ENCODE measurements at regions not wholly inside any gene's neighbourhood (a gene's known extent, or its start where the extent isn't known, plus 50 kb on each side); places are given as distances from the start of the nearest gene placed in this dataset.

GRCh38 chr7:136079478-136079892 lies 102.3 kb upstream of the MTPN start:
- Histone ChIP-seq H3K4me3 (ENCODE audit: insufficient read depth, low read depth, low read length) (no peak overlapping the region), H3K79me2 (ENCODE audit: insufficient read depth, low read length) (no peaks in the 10 kb centered on the region), H4K20me1 (ENCODE audit: insufficient read depth, low read length) (no peaks in the 10 kb centered on the region), H3K9me3 (ENCODE audit: insufficient read depth, low read depth, low read length) (no peaks in the 10 kb centered on the region), H3K27ac (ENCODE audit: low read depth, low read length) (no peak overlapping the region), H3K9ac (ENCODE audit: low read length) (no peak overlapping the region), H3K4me1 (ENCODE audit: insufficient read depth, low read length) (no peaks in the 10 kb centered on the region), H3K36me3 (ENCODE audit: insufficient read depth, low read length) (no peaks in the 10 kb centered on the region), H3K4me2 (ENCODE audit: low read length) (no peak overlapping the region), H3K27me3 (ENCODE audit: insufficient read depth, low read length) (no peaks in the 10 kb centered on the region), H2AFZ (ENCODE audit: low read depth, low read length) (no peak overlapping the region)
- TF ChIP-seq EZH2 (IDR thresholded peaks at IDR 0.05; ENCODE audit: insufficient read depth, low read length) = no peak
- no peak for TF ChIP-seq CTCF (IDR thresholded peaks at IDR 0.05; ENCODE audit: insufficient read depth, low read depth, low read length)
- H3K4me3 Mint-ChIP-seq (ENCODE audit: unreplicated experiment) = no peak overlapping the region
- H3K36me3 Mint-ChIP-seq (ENCODE audit: low read depth, unreplicated experiment) = no peaks in the 10 kb centered on the region
- DNase-seq (ENCODE audit: low read depth) = no peak
- no peaks in the 10 kb centered on the region for H3K9me3 Mint-ChIP-seq (ENCODE audit: unreplicated experiment)
- H3K27me3 Mint-ChIP-seq (ENCODE audit: low read depth, unreplicated experiment) = no peaks in the 10 kb centered on the region
- H3K4me1 Mint-ChIP-seq (ENCODE audit: low read depth, unreplicated experiment) = no peaks in the 10 kb centered on the region
- H3K27ac Mint-ChIP-seq (ENCODE audit: unreplicated experiment) = no peak overlapping the region
- FAIRE-seq = no peak

GRCh38 chr7:136079066-136079465 lies 101.9 kb upstream of the MTPN start:
- H4K20me1 ChIP-seq (ENCODE audit: insufficient read depth, low read length) = no peaks in the 10 kb centered on the region
- H3K27me3 ChIP-seq (ENCODE audit: insufficient read depth, low read length) = no peaks in the 10 kb centered on the region
- TF ChIP-seq CTCF (IDR thresholded peaks at IDR 0.05; ENCODE audit: insufficient read depth, low read depth, low read length) (no peak), EZH2 (IDR thresholded peaks at IDR 0.05; ENCODE audit: insufficient read depth, low read length) (no peak)
- H3K79me2 ChIP-seq (ENCODE audit: insufficient read depth, low read length) = no peaks in the 10 kb centered on the region
- no peaks in the 10 kb centered on the region for H3K4me1 ChIP-seq (ENCODE audit: insufficient read depth, low read length)
- no peak overlapping the region for H3K4me3 ChIP-seq (ENCODE audit: insufficient read depth, low read depth, low read length)
- no peak overlapping the region for H3K4me2 ChIP-seq (ENCODE audit: low read length)
- H3K36me3 ChIP-seq (ENCODE audit: insufficient read depth, low read length) = no peaks in the 10 kb centered on the region
- no peak overlapping the region for H3K9ac ChIP-seq (ENCODE audit: low read length)
- Mint-ChIP-seq H3K4me1 (ENCODE audit: low read depth, unreplicated experiment) (no peaks in the 10 kb centered on the region), H3K27me3 (ENCODE audit: low read depth, unreplicated experiment) (no peaks in the 10 kb centered on the region), H3K36me3 (ENCODE audit: low read depth, unreplicated experiment) (no peaks in the 10 kb centered on the region), H3K9me3 (ENCODE audit: unreplicated experiment) (no peaks in the 10 kb centered on the region), H3K4me3 (ENCODE audit: unreplicated experiment) (no peak overlapping the region), H3K27ac (ENCODE audit: unreplicated experiment) (no peak overlapping the region)
- FAIRE-seq = no peak
- no peaks in the 10 kb centered on the region for H3K9me3 ChIP-seq (ENCODE audit: insufficient read depth, low read depth, low read length)
- no peak for DNase-seq (ENCODE audit: low read depth)
- no peak overlapping the region for H3K27ac ChIP-seq (ENCODE audit: low read depth, low read length)
- no peak overlapping the region for H2AFZ ChIP-seq (ENCODE audit: low read depth, low read length)

GRCh38 chr7:136078630-136079029 lies 101.5 kb upstream of the MTPN start:
- H3K27me3 ChIP-seq (ENCODE audit: insufficient read depth, low read length) = no peaks in the 10 kb centered on the region
- H3K27ac ChIP-seq (ENCODE audit: low read depth, low read length) = no peak overlapping the region
- H4K20me1 ChIP-seq (ENCODE audit: insufficient read depth, low read length) = no peaks in the 10 kb centered on the region
- no peaks in the 10 kb centered on the region for H3K9me3 ChIP-seq (ENCODE audit: insufficient read depth, low read depth, low read length)
- Mint-ChIP-seq H3K9me3 (ENCODE audit: unreplicated experiment) (no peaks in the 10 kb centered on the region), H3K4me3 (ENCODE audit: unreplicated experiment) (no peak overlapping the region), H3K27me3 (ENCODE audit: low read depth, unreplicated experiment) (no peaks in the 10 kb centered on the region), H3K27ac (ENCODE audit: unreplicated experiment) (no peak overlapping the region), H3K4me1 (ENCODE audit: low read depth, unreplicated experiment) (no peaks in the 10 kb centered on the region), H3K36me3 (ENCODE audit: low read depth, unreplicated experiment) (no peaks in the 10 kb centered on the region)
- TF ChIP-seq CTCF (IDR thresholded peaks at IDR 0.05; ENCODE audit: insufficient read depth, low read depth, low read length) = no peak
- TF ChIP-seq EZH2 (IDR thresholded peaks at IDR 0.05; ENCODE audit: insufficient read depth, low read length) = no peak
- H3K4me1 ChIP-seq (ENCODE audit: insufficient read depth, low read length) = no peaks in the 10 kb centered on the region
- DNase-seq (ENCODE audit: low read depth) = no peak
- H3K9ac ChIP-seq (ENCODE audit: low read length) = no peak overlapping the region
- H3K79me2 ChIP-seq (ENCODE audit: insufficient read depth, low read length) = no peaks in the 10 kb centered on the region
- no peak for FAIRE-seq
- no peak overlapping the region for H3K4me3 ChIP-seq (ENCODE audit: insufficient read depth, low read depth, low read length)
- no peak overlapping the region for H3K4me2 ChIP-seq (ENCODE audit: low read length)
- no peak overlapping the region for H2AFZ ChIP-seq (ENCODE audit: low read depth, low read length)
- H3K36me3 ChIP-seq (ENCODE audit: insufficient read depth, low read length) = no peaks in the 10 kb centered on the region
